GM12874 (cell line): ENCODE measurements at regions not wholly inside any gene's neighbourhood (a gene's known extent, or its start where the extent isn't known, plus 50 kb on each side); places are given as distances from the start of the nearest gene placed in this dataset.

ENCODE experiments used
- TF ChIP-seq, protein P1 (sequence below): IDR thresholded peaks from 2 replicates; pipeline ENCODE4 v1.5.1; 2011; ENCODE audit warnings: low read depth, mild to moderate bottlenecking, control low read depth, low read length, moderate library complexity; ENCODE audit not compliant: insufficient read depth

DNA sequence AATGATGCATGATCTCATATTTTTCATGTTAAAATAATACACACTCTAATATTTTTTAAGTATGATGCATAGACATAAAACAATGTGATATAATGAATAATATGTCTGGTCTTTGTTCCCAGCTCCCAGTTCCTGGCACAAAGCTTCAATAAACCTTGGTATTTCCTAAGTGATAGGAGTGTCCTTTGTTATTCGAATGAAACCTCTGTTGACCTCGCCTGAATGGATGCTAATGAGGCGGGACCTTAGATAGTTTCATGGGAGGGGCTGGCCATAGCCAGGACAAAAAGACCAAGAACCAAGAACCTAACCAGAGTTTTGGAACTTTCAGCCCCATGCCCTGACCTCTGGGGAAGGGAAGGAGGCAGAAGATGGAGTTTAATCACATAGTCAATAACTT is 257.7 kb upstream of the COPS8 start:
- TF ChIP-seq, protein P1, sequence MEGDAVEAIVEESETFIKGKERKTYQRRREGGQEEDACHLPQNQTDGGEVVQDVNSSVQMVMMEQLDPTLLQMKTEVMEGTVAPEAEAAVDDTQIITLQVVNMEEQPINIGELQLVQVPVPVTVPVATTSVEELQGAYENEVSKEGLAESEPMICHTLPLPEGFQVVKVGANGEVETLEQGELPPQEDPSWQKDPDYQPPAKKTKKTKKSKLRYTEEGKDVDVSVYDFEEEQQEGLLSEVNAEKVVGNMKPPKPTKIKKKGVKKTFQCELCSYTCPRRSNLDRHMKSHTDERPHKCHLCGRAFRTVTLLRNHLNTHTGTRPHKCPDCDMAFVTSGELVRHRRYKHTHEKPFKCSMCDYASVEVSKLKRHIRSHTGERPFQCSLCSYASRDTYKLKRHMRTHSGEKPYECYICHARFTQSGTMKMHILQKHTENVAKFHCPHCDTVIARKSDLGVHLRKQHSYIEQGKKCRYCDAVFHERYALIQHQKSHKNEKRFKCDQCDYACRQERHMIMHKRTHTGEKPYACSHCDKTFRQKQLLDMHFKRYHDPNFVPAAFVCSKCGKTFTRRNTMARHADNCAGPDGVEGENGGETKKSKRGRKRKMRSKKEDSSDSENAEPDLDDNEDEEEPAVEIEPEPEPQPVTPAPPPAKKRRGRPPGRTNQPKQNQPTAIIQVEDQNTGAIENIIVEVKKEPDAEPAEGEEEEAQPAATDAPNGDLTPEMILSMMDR = no peak

DNA sequence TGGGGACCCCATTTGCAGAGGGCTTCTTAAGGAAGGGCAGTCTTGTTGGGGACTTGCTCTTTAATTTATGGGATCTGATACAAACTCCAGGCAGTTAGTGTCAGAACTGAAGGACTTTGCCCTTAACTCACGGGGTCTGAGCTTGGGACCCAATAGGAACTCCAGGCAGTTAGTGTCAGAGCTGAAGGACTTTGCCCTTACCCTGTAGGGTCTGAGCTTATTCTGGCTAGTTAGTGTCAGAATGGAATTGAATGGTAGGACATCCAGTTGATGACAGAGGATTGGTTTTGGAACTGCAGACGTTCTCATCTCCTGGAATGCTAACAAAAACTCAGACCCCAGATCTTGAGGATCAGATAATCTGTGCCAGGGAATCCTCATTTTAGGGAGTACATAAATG is 256.9 kb upstream of the COPS8 start:
- TF ChIP-seq, protein P1 = no peak

DNA sequence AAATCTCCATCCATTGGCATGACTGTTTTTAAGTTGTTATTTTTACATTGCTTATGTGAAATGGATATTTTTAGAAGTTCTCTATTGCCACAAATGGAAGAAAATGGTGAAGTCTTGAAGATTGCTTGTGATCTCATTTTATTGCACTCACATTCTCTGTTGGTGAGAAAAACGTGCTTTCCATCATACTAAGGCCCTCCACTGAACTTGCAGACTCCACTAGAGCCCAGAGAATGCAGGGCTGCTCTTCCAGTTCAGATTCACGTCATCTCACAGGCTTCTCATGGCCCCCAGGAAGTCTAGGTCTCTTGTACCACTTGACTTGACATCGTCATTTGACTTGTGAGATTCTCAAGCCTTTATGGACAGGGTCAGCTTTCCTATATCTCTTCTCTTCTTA is 254.8 kb upstream of the COPS8 start:
- TF ChIP-seq, protein P1 = no peak

DNA sequence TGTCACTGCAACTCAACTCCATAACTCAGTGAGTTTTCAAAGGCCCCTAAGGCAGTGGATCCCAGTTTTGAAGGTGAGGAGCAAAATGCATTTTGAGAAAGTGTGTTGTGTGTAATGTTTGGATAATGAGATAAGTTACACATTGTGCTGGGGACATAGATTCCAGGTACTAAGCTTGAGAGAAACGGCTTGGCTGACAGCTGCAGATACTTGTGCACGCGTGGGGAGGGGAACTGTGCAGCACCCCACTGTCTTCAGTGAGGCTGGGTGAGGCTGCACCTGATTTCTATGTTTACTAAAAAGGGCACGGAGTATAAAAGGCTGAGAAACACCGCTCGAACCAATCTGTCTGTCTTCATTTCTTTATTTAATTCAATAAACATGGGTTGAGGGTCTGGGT is 254.0 kb upstream of the COPS8 start:
- TF ChIP-seq, protein P1 = no peak

DNA sequence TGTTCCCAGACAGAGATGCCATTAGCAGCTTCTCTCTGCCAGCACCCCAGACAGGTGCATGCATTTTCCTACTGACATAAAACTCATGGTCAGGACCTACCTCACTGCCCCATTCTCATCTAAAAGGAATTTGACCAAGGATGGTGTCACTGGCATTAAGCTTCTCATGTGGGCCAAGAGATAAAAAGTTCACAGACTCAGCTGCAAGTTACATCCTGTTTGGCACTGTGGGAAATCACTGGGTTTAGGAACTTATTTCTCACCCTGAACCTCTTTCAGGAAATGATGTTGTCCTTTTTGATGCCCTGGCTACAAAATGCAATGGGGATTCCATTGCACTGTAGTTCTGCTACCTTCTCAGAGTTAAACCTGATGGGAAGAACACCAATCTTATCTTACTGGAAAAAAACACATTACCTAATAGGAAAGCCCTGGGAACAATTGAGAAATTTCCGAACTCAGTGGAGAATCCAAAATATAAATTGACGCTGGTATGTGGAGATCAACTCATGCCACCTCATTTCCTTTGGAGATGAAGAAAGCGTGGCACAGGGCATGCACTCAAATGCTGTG is 252.1 kb upstream of the COPS8 start:
- TF ChIP-seq, protein P1 = no peak

DNA sequence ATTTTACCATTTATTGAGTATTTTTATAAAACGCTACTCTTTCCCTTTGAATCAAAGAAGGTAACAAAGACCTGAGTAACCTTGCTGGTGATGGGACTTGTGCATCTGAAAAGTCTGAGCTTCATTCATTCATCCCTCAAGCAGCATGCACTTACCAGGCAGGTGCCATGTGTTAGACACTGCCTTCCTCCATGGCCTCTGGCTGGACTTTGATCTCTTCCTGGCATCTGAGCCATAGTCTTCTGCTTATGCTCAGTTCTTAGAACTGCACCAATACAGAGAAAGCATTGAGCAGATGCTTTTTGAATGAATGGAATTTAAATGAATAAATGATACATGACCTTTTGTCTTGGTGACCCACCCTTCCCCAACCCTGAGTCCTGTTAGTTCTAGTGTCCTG is 251.4 kb upstream of the COPS8 start:
- TF ChIP-seq, protein P1 = no peak

DNA sequence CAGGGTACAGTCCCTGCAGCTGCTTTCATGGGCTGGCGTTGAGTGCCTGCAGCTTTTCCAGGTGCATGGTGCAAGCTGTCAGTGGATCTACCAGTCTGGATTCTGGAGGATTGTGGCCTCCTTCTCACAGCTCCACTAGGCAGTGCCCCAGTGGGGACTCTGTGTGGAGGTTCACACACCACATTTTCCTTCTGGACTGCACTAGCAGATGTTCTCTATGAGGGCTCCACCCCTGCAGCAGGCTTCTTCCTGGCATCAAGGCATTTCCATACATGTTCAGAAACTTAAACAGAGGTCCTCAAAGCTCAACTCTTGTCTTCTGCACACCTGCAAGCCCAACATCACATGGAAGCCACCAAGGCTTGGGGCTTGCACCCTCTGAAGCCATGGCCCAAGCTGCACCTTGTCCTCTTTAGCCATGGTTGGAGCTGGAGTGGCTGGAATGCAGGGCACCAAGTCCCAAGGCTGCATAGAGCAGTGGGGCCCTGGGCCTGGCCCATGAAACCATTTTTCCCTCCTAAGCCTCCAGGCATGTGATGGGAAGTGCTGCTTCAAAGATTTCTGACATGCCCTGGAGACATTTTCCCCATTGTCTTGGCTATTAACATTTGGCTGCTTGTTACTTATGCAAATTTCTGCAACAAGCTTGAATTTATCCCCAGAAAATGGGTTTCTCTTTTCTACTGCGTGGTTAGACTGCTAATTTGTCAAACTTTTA is 250.2 kb upstream of the COPS8 start:
- TF ChIP-seq, protein P1 = no peak
